ENCODE measurements at regions not wholly inside any gene's neighbourhood (a gene's known extent, or its start where the extent isn't known, plus 50 kb on each side); places are given as distances from the start of the nearest gene placed in this dataset.

- peaks cover 27% of the 10 kb centered on the region for H3K27me3 ChIP-seq (ENCODE audit: insufficient read depth, low read depth)
- BruUV-seq (replicated peaks) = no TSS peak
Observed at GRCh38 chr9:79962150-79962549, 390.4 kb downstream of the TLE4 start.

DNA sequence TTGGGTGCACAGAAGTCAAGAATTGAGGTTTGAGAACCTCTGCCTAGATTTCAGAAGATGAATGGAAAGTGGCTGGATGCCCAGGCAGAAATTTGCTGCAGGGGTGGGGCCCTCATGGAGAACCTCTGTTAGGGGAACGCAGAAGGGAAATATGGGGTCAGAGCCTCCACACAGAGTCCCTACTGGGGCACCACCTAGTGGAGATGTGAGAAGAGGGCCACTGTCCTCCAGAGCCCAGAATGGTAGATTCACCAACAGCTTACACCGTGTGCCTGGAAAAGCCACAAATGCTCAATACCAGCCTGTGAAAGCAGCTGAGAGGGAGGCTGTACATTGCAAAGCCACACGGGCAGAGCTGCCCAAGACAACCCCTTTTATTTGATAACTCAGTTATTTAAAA, 383.5 kb downstream of the TLE4 start:
- no peak overlapping the region for H3K4me2 ChIP-seq
- H3K27ac ChIP-seq = no peak overlapping the region
- ChIA-PET POLR2A (ENCODE audit: unreplicated experiment) (no interaction called here), CTCF (no interaction called here)
- no peak overlapping the region for H2AFZ ChIP-seq
- no peaks in the 10 kb centered on the region for H3F3A ChIP-seq (ENCODE audit: insufficient read depth, low read depth)
- no peak overlapping the region for H3K4me3 ChIP-seq
- H3K36me3 ChIP-seq (ENCODE audit: low read depth) = no peaks in the 10 kb centered on the region
- H3K4me1 ChIP-seq (replicated peaks; ENCODE audit: insufficient read depth) = no peaks in the 10 kb centered on the region
- H3K79me2 ChIP-seq (ENCODE audit: low read depth) = no peaks in the 10 kb centered on the region
- intact Hi-C loops (cut with micrococcal nuclease; ENCODE audit: unreplicated experiment) = no loop called here
- no peaks in the 10 kb centered on the region for H4K20me1 ChIP-seq (ENCODE audit: insufficient read depth)
- no peaks in the 10 kb centered on the region for H3K9me2 ChIP-seq (ENCODE audit: insufficient read depth)
- no peak for TF ChIP-seq CTCF (conservative IDR thresholded peaks at IDR 0.05)
- no peak for TF ChIP-seq EZH2 (IDR thresholded peaks at IDR 0.05; ENCODE audit: low read depth)
- no peaks in the 10 kb centered on the region for H3K27me3 ChIP-seq (ENCODE audit: insufficient read depth, low read depth)
- no peak for DNase-seq
- BruUV-seq (replicated peaks) = no TSS peak
- no peaks in the 10 kb centered on the region for H3K9me3 ChIP-seq (ENCODE audit: insufficient read depth, low read depth)

More at GRCh38 chr9:79962150-79962549, 390.4 kb downstream of the TLE4 start:
- ChIA-PET POLR2A (ENCODE audit: unreplicated experiment) (no interaction called here), CTCF (no interaction called here)
- Histone ChIP-seq H3K27ac (no peak overlapping the region), H3K9me3 (ENCODE audit: insufficient read depth, low read depth) (no peaks in the 10 kb centered on the region), H3K4me1 (replicated peaks; ENCODE audit: insufficient read depth) (no peaks in the 10 kb centered on the region), H3K36me3 (ENCODE audit: low read depth) (no peaks in the 10 kb centered on the region), H3F3A (ENCODE audit: insufficient read depth, low read depth) (no peaks in the 10 kb centered on the region), H3K4me3 (no peak overlapping the region), H3K9me2 (ENCODE audit: insufficient read depth) (no peaks in the 10 kb centered on the region), H3K79me2 (ENCODE audit: low read depth) (no peaks in the 10 kb centered on the region), H3K4me2 (no peak overlapping the region), H4K20me1 (ENCODE audit: insufficient read depth) (0 out of 2 replicates have a peak, but pooled peaks cover 2% of the 10 kb centered on the region), H2AFZ (no peak overlapping the region)
- no peak for DNase-seq
- intact Hi-C loops (cut with micrococcal nuclease; ENCODE audit: unreplicated experiment) = no loop called here
- no peak for TF ChIP-seq CTCF (conservative IDR thresholded peaks at IDR 0.05)
- no peak for TF ChIP-seq EZH2 (IDR thresholded peaks at IDR 0.05; ENCODE audit: low read depth)

GRCh38 chr9:79953908-79954307, 382.1 kb downstream of the TLE4 start:
- TF ChIP-seq EZH2 (IDR thresholded peaks at IDR 0.05; ENCODE audit: low read depth) = no peak
- Histone ChIP-seq H3K79me2 (ENCODE audit: low read depth) (no peaks in the 10 kb centered on the region), H3F3A (ENCODE audit: insufficient read depth, low read depth) (no peaks in the 10 kb centered on the region), H3K9me2 (ENCODE audit: insufficient read depth) (0 out of 2 replicates have a peak, but pooled peaks cover 2% of the 10 kb centered on the region), H3K36me3 (ENCODE audit: low read depth) (no peaks in the 10 kb centered on the region), H3K4me1 (replicated peaks; ENCODE audit: insufficient read depth) (no peaks in the 10 kb centered on the region), H3K27ac (no peak overlapping the region), H3K4me2 (no peak overlapping the region), H2AFZ (no peak overlapping the region), H3K9me3 (ENCODE audit: insufficient read depth, low read depth) (no peaks in the 10 kb centered on the region), H3K4me3 (no peak overlapping the region), H4K20me1 (ENCODE audit: insufficient read depth) (no peaks in the 10 kb centered on the region), H3K27me3 (ENCODE audit: insufficient read depth, low read depth) (no peaks in the 10 kb centered on the region)
- POLR2A ChIA-PET (ENCODE audit: unreplicated experiment) = no interaction called here
- CTCF ChIA-PET = no interaction called here
- no peak for DNase-seq
- no TSS peak for BruUV-seq (replicated peaks)
- intact Hi-C loops (cut with micrococcal nuclease; ENCODE audit: unreplicated experiment) = no loop called here

DNA sequence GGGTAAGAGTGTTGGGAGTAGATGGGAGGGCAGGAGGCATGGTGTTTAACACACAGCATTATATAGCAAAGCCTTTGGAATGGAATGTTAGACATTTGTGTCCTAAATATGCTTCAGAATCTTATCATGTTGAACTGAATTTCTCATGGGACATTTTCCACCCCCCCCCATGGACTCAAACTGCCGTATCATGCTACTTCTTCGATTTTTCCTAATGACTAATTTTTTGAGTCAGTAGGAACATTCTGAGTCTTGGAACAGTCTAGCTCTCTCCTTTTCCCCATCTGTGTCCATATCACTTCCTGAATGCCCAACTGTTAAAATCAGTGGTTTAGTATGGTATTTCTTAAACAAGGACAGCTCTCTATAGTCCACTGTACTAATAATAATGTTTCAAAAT, 380.6 kb downstream of the TLE4 start:
- ChIA-PET CTCF (no interaction called here), POLR2A (ENCODE audit: unreplicated experiment) (no interaction called here)
- no peak for DNase-seq
- TF ChIP-seq CTCF (conservative IDR thresholded peaks at IDR 0.05) (no peak), EZH2 (IDR thresholded peaks at IDR 0.05; ENCODE audit: low read depth) (no peak)
- H3K27ac ChIP-seq = no peak overlapping the region
- no peak overlapping the region for H3K4me2 ChIP-seq
- H4K20me1 ChIP-seq (ENCODE audit: insufficient read depth) = no peaks in the 10 kb centered on the region
- H3K4me3 ChIP-seq = no peak overlapping the region
- H2AFZ ChIP-seq = no peak overlapping the region
- no peaks in the 10 kb centered on the region for H3K9me3 ChIP-seq (ENCODE audit: insufficient read depth, low read depth)
- 0 out of 2 replicates have a peak, but pooled peaks cover 4% of the 10 kb centered on the region for H3K9me2 ChIP-seq (ENCODE audit: insufficient read depth)
- no peaks in the 10 kb centered on the region for H3K79me2 ChIP-seq (ENCODE audit: low read depth)
- no peaks in the 10 kb centered on the region for H3K4me1 ChIP-seq (replicated peaks; ENCODE audit: insufficient read depth)
- intact Hi-C loops (cut with micrococcal nuclease; ENCODE audit: unreplicated experiment) = no loop called here
- H3K36me3 ChIP-seq (ENCODE audit: low read depth) = no peaks in the 10 kb centered on the region
- BruUV-seq (replicated peaks) = no TSS peak
- no peaks in the 10 kb centered on the region for H3K27me3 ChIP-seq (ENCODE audit: insufficient read depth, low read depth)
- H3F3A ChIP-seq (ENCODE audit: insufficient read depth, low read depth) = no peaks in the 10 kb centered on the region
